ENCODE measurements at regions not wholly inside any gene's neighbourhood (a gene's known extent, or its start where the extent isn't known, plus 50 kb on each side); places are given as distances from the start of the nearest gene placed in this dataset.

GRCh38 chr9:86854898-86855523, 92.3 kb downstream of the GAS1 start:
- peak; percentile 81 for DNase-seq (ENCODE audit: low read depth)
- TF ChIP-seq CTCF (IDR thresholded peaks at IDR 0.05; ENCODE audit: insufficient read depth, low read depth, low read length), result no peak
- no peak overlapping the region for H3K4me3 ChIP-seq (ENCODE audit: low read depth, low read length)

GRCh38 chr9:86846656-86847055, 100.7 kb downstream of the GAS1 start:
- no peak overlapping the region for H3K4me3 ChIP-seq (ENCODE audit: low read depth, low read length)
- DNase-seq (ENCODE audit: low read depth), result peak; percentile 51
- TF ChIP-seq CTCF (IDR thresholded peaks at IDR 0.05; ENCODE audit: insufficient read depth, low read depth, low read length), result no peak

GRCh38 chr9:86843206-86843605, 104.1 kb downstream of the GAS1 start:
- no peak for TF ChIP-seq CTCF (IDR thresholded peaks at IDR 0.05; ENCODE audit: insufficient read depth, low read depth, low read length)
- no peak overlapping the region for H3K4me3 ChIP-seq (ENCODE audit: low read depth, low read length)
- DNase-seq (ENCODE audit: low read depth), result no peak

- TF ChIP-seq CTCF (IDR thresholded peaks at IDR 0.05; ENCODE audit: insufficient read depth, low read depth, low read length), result no peak
- no peak overlapping the region for H3K4me3 ChIP-seq (ENCODE audit: low read depth, low read length)
- no peak for DNase-seq (ENCODE audit: low read depth)
These were observed 104.7 kb downstream of the GAS1 start for GRCh38 chr9:86842573-86842972.

GRCh38 chr9:86839522-86839921, 107.8 kb downstream of the GAS1 start:
- no peak overlapping the region for H3K4me3 ChIP-seq (ENCODE audit: low read depth, low read length)
- no peak for DNase-seq (ENCODE audit: low read depth)
- TF ChIP-seq CTCF (IDR thresholded peaks at IDR 0.05; ENCODE audit: insufficient read depth, low read depth, low read length), result no peak

- H3K4me3 ChIP-seq (ENCODE audit: low read depth, low read length), result no peak overlapping the region
- no peak for TF ChIP-seq CTCF (IDR thresholded peaks at IDR 0.05; ENCODE audit: insufficient read depth, low read depth, low read length)
- peak; percentile 30 for DNase-seq (ENCODE audit: low read depth)
These were observed 108.5 kb downstream of the GAS1 start for GRCh38 chr9:86838519-86839497.

Data from fibroblast of villous mesenchyme (primary cell).